ENCODE measurements at regions not wholly inside any gene's neighbourhood (a gene's known extent, or its start where the extent isn't known, plus 50 kb on each side); places are given as distances from the start of the nearest gene placed in this dataset.

- TF ChIP-seq RARB (CRISPR knock-in tag; IDR thresholded peaks at IDR 0.05): no peak
- TF ChIP-seq GLIS3 (CRISPR knock-in tag; IDR thresholded peaks at IDR 0.05): no peak
- no peak for TF ChIP-seq PPARA (CRISPR knock-in tag; IDR thresholded peaks at IDR 0.05; ENCODE audit: borderline replicate concordance)
- TF ChIP-seq BACH2 (CRISPR knock-in tag; IDR thresholded peaks at IDR 0.05; ENCODE audit: borderline replicate concordance): no peak
- no peak for TF ChIP-seq PATZ1 (CRISPR knock-in tag; IDR thresholded peaks at IDR 0.05; ENCODE audit: borderline replicate concordance)
- TF ChIP-seq CREB5 (CRISPR knock-in tag; IDR thresholded peaks at IDR 0.05; ENCODE audit: low read depth): no peak
- no peak for TF ChIP-seq ESRRG (CRISPR knock-in tag; IDR thresholded peaks at IDR 0.05)
- no peak for TF ChIP-seq SNAI2 (CRISPR knock-in tag; IDR thresholded peaks at IDR 0.05)
- TF ChIP-seq ZFP3 (CRISPR knock-in tag; IDR thresholded peaks at IDR 0.05): no peak
- TF ChIP-seq ISL1 (CRISPR knock-in tag; IDR thresholded peaks at IDR 0.05): no peak
- no peak for TF ChIP-seq ARNTL (CRISPR knock-in tag; IDR thresholded peaks at IDR 0.05; ENCODE audit: borderline replicate concordance, low read depth)
- TF ChIP-seq ZC3H10 (CRISPR knock-in tag; IDR thresholded peaks at IDR 0.05): no peak
- TF ChIP-seq TSHZ2 (CRISPR knock-in tag; IDR thresholded peaks at IDR 0.05): no peak
- TF ChIP-seq OSR1 (CRISPR knock-in tag; IDR thresholded peaks at IDR 0.05): no peak
Measured at GRCh38 chr11:116390963-116391362, 381.8 kb downstream of the BUD13 start.
